ENCODE measurements at regions not wholly inside any gene's neighbourhood (a gene's known extent, or its start where the extent isn't known, plus 50 kb on each side); places are given as distances from the start of the nearest gene placed in this dataset.

DNA sequence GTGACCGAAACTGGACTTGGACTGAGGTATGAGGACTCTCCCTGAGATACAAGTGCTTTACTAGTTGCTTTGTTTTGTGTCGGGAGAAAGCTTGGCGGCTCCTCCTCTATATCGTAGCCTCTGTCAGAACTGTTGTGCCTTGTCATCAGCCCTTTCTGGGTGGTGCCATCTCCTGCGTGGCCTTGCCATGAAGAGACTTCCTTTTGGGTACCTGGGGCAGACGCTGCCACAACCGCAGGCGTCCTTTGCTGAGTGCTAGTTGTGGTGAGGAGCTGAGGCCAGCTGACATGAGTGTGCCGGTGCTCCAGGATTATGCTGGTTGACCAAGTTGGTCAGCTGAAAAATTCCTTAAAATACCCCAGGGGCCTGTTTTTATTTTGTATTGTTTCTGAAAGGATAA is 124.5 kb downstream of the AKAP11 start:
- Histone ChIP-seq H3K27me3 (ENCODE audit: control insufficient read depth in 3 of 3, insufficient read depth in 3 of 3, low read length in 2 of 3) (peaks cover 0 to 2% (median 0%) of the 10 kb centered on the region in 3 donors), H3K27ac (ENCODE audit: low read depth in 1 of 2, low read length in 1 of 2) (no peak overlapping the region), H3K9ac (ENCODE audit: insufficient read depth in 1 of 2, low read length in 2 of 2) (no peak overlapping the region), H3K4me1 (ENCODE audit: control insufficient read depth in 5 of 5, insufficient read depth in 5 of 5, low read length in 5 of 5) (peaks cover 0 to 5% (median 0%) of the 10 kb centered on the region in 5 donors), H3K9me3 (ENCODE audit: control insufficient read depth in 4 of 4, insufficient read depth in 3 of 4, low read length in 3 of 4) (peaks cover 0 to 2% (median 0%) of the 10 kb centered on the region in 4 donors), H3K36me3 (ENCODE audit: control insufficient read depth in 4 of 4, insufficient read depth in 4 of 4, low read length in 4 of 4) (no peaks in the 10 kb centered on the region), H3K4me3 (no peak overlapping the region)
- TF ChIP-seq, protein P1, sequence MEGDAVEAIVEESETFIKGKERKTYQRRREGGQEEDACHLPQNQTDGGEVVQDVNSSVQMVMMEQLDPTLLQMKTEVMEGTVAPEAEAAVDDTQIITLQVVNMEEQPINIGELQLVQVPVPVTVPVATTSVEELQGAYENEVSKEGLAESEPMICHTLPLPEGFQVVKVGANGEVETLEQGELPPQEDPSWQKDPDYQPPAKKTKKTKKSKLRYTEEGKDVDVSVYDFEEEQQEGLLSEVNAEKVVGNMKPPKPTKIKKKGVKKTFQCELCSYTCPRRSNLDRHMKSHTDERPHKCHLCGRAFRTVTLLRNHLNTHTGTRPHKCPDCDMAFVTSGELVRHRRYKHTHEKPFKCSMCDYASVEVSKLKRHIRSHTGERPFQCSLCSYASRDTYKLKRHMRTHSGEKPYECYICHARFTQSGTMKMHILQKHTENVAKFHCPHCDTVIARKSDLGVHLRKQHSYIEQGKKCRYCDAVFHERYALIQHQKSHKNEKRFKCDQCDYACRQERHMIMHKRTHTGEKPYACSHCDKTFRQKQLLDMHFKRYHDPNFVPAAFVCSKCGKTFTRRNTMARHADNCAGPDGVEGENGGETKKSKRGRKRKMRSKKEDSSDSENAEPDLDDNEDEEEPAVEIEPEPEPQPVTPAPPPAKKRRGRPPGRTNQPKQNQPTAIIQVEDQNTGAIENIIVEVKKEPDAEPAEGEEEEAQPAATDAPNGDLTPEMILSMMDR (IDR thresholded peaks at IDR 0.05; ENCODE audit: control extremely low read depth, extremely low read depth): no peak
- DNase-seq (no peak), ATAC-seq (ENCODE audit: insufficient read depth, low FRiP score) (no peak)
- 86 to 97% methylated on average over 9 of the region's 9 CpGs for WGBS, 2 donors

DNA sequence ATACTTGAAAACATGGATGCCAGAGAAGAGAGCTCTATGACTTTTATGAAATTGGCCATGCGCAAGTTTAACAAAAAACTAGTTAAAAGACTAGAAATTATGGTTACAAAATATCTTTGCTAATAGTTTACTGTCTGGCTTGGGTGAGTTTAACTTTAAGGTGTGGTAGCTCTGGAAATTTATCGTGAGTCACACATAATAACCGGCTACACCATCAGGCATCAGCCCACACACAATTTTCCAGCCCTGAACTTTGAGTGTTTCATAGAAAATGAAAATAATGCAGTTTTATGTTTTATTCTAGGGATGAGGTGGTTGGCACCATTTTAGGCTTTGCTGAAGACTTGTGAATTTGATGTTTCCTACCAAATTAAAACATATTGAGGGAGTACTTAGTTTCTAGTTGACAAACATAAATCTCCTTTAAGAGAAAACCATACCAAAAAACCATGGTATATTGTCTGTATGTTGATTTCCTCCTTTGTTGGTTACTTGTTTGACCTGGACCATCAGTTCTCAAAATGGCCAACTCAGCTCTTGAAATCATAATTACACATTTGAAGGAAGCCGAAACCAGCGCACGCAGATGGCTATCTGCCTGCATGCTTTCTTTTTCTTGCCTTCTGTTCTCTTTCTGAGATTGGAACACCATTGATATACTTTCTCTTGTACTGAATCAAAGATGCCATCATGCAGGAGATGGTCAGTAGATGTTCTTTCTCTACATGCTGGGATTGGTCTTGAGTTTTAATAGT is 125.1 kb downstream of the AKAP11 start:
- Histone ChIP-seq H3K36me3 (ENCODE audit: control insufficient read depth in 4 of 4, insufficient read depth in 4 of 4, low read length in 4 of 4) (no peaks in the 10 kb centered on the region), H3K27ac (ENCODE audit: low read depth in 1 of 2, low read length in 1 of 2) (no peak overlapping the region), H3K9me3 (ENCODE audit: control insufficient read depth in 4 of 4, insufficient read depth in 3 of 4, low read length in 3 of 4) (peaks cover 0 to 2% (median 0%) of the 10 kb centered on the region in 4 donors), H3K4me3 (no peak overlapping the region), H3K4me1 (ENCODE audit: control insufficient read depth in 5 of 5, insufficient read depth in 5 of 5, low read length in 5 of 5) (peaks cover 0 to 5% (median 0%) of the 10 kb centered on the region in 5 donors), H3K9ac (ENCODE audit: insufficient read depth in 1 of 2, low read length in 2 of 2) (no peak overlapping the region), H3K27me3 (ENCODE audit: control insufficient read depth in 3 of 3, insufficient read depth in 3 of 3, low read length in 2 of 3) (peaks cover 0 to 2% (median 0%) of the 10 kb centered on the region in 3 donors)
- ATAC-seq (ENCODE audit: insufficient read depth, low FRiP score) (no peak), DNase-seq (no peak)
- 86 to 88% methylated on average over 6 of the region's 6 CpGs for WGBS, 2 donors
- TF ChIP-seq, protein P1 (IDR thresholded peaks at IDR 0.05; ENCODE audit: control extremely low read depth, extremely low read depth): no peak

DNA sequence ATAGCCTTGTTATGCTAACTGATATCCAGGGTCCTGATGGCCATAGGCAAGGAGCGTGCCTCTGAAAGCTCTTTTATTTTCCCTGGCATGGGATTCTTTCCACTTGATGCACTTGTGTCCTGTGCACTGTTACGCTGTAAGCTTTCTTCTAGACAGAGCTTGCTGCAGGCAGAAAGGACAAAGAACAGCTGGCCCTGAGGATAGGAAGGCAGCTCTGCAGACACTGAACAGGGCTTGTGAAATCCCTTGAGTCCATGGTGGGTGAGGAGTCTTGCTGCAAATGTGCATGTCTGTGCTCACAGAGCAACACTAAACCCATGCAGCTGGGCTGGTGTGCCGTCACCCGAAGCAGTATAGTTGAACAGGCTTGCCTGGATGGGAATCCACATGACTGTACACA is 126.6 kb downstream of the AKAP11 start:
- Histone ChIP-seq H3K27ac (ENCODE audit: low read depth in 1 of 2, low read length in 1 of 2) (no peak overlapping the region), H3K9me3 (ENCODE audit: control insufficient read depth in 4 of 4, insufficient read depth in 3 of 4, low read length in 3 of 4) (peaks cover 0 to 2% (median 0%) of the 10 kb centered on the region in 4 donors), H3K4me3 (no peak overlapping the region), H3K27me3 (ENCODE audit: control insufficient read depth in 3 of 3, insufficient read depth in 3 of 3, low read length in 2 of 3) (peaks cover 0 to 2% (median 0%) of the 10 kb centered on the region in 3 donors), H3K9ac (ENCODE audit: insufficient read depth in 1 of 2, low read length in 2 of 2) (no peak overlapping the region), H3K36me3 (ENCODE audit: control insufficient read depth in 4 of 4, insufficient read depth in 4 of 4, low read length in 4 of 4) (no peaks in the 10 kb centered on the region), H3K4me1 (ENCODE audit: control insufficient read depth in 5 of 5, insufficient read depth in 5 of 5, low read length in 5 of 5) (peaks cover 0 to 5% (median 0%) of the 10 kb centered on the region in 5 donors)
- ATAC-seq (ENCODE audit: insufficient read depth, low FRiP score): no peak
- WGBS, 2 donors: 86 to 87% methylated on average over 4 of the region's 4 CpGs
- peak; percentile 23 to 72 (median 53) for DNase-seq
- TF ChIP-seq, protein P1 (IDR thresholded peaks at IDR 0.05; ENCODE audit: control extremely low read depth, extremely low read depth): no peak
